Breast epithelium (tissue), 3 donors: ENCODE measurements at regions not wholly inside any gene's neighbourhood (a gene's known extent, or its start where the extent isn't known, plus 50 kb on each side); places are given as distances from the start of the nearest gene placed in this dataset.

Source experiments
- CTCF ChIP-seq, 3 donors: fragments of 450-650 bp; IDR thresholded peaks; one replicate each; pipeline ENCODE4 v1.5.1; 2016 to 2017; ENCODE audit warnings: antibody characterized with exemption in 3 of 3, mild to moderate bottlenecking in 3 of 3, moderate library complexity in 3 of 3
- POLR2A ChIP-seq: fragments of 450-650 bp; IDR thresholded peaks from one replicate; pipeline ENCODE4 v1.6.1; 2016; ENCODE audit warnings: antibody characterized with exemption, mild to moderate bottlenecking, moderate library complexity
- POLR2AphosphoS5 ChIP-seq, 3 donors: sonication (generic); formaldehyde crosslinking; IDR thresholded peaks; one replicate each; pipeline ENCODE4 v1.6.1; 2017; ENCODE audit warnings: antibody characterized with exemption in 3 of 3

- no peak for TF ChIP-seq CTCF (IDR thresholded peaks at IDR 0.05)
- no peak for TF ChIP-seq POLR2A
- TF ChIP-seq POLR2AphosphoS5 (IDR thresholded peaks at IDR 0.05) = no peak
Measured at GRCh38 chr18:60982329-60982695, 350.9 kb upstream of the CDH20 start.
